HFFc6 (cell line): ENCODE measurements at regions not wholly inside any gene's neighbourhood (a gene's known extent, or its start where the extent isn't known, plus 50 kb on each side); places are given as distances from the start of the nearest gene placed in this dataset.
"Not testable (repeated sequence)": the region's sequence is repeated elsewhere in the genome, so short reads cannot be mapped to it uniquely, and the experiment has no call there.

Experiments used
- DNase-seq: peaks from one replicate; pipeline ENCODE4 v3.0.0-alpha.2; 2018
- H3K27ac Mint-ChIP-seq: 2 replicates; pipeline ENCODE4 v1.8.0; 2020; ENCODE audit warnings: mild to moderate bottlenecking, mixed read lengths
- H3K27me3 Mint-ChIP-seq: 2 replicates; pipeline ENCODE4 v1.8.0; 2021; ENCODE audit warnings: mild to moderate bottlenecking, moderate library complexity, mixed read lengths; ENCODE audit not compliant: insufficient read depth
- H3K36me3 Mint-ChIP-seq: 2 replicates; pipeline ENCODE4 v1.8.0; 2021; ENCODE audit warnings: low read depth, mixed read lengths
- H3K4me1 Mint-ChIP-seq: 2 replicates; pipeline ENCODE4 v1.8.0; 2020; ENCODE audit warnings: low read depth, mixed read lengths
- H3K4me3 Mint-ChIP-seq: 2 replicates; pipeline ENCODE4 v1.8.0; 2020; ENCODE audit warnings: mild to moderate bottlenecking, moderate library complexity, mixed read lengths
- H3K9me3 Mint-ChIP-seq: 2 replicates; pipeline ENCODE4 v1.8.0; 2020; ENCODE audit warnings: mild to moderate bottlenecking, mixed read lengths
- CTCF ChIP-seq: fragments of 200-600 bp; sonication (generic); IDR thresholded peaks from 2 replicates; pipeline ENCODE4 v1.5.0; 2021; ENCODE audit warnings: antibody characterized with exemption, mild to moderate bottlenecking

- H3K9me3 Mint-ChIP-seq = no peaks in the 10 kb centered on the region
- no peak overlapping the region for H3K27ac Mint-ChIP-seq
- no peak for TF ChIP-seq CTCF
- peaks cover 2% of the 10 kb centered on the region for H3K27me3 Mint-ChIP-seq
- peaks cover under 1% of the 10 kb centered on the region for H3K4me1 Mint-ChIP-seq
- no peak overlapping the region for H3K4me3 Mint-ChIP-seq
- DNase-seq = no peak
- H3K36me3 Mint-ChIP-seq = no peaks in the 10 kb centered on the region
Observed at GRCh38 chr4:54395013-54395527, 166.0 kb downstream of the PDGFRA start.

GRCh38 chr4:54400188-54400587 is 171.1 kb downstream of the PDGFRA start:
- no peak for DNase-seq
- Mint-ChIP-seq H3K9me3 (no peaks in the 10 kb centered on the region), H3K27me3 (no peaks in the 10 kb centered on the region; the same call in none of the 2 replicates), H3K4me1 (peaks cover 13% of the 10 kb centered on the region), H3K36me3 (no peaks in the 10 kb centered on the region), H3K4me3 (no peak overlapping the region), H3K27ac (no peak overlapping the region)
- TF ChIP-seq CTCF = no peak

GRCh38 chr4:54400802-54401201 is 171.7 kb downstream of the PDGFRA start:
- no peak for TF ChIP-seq CTCF
- Mint-ChIP-seq H3K27me3 (no peaks in the 10 kb centered on the region; the same call in none of the 2 replicates), H3K36me3 (no peaks in the 10 kb centered on the region), H3K27ac (peak overlapping the region; percentile 14; the same call in 1 of the 2 replicates), H3K4me3 (no peak overlapping the region), H3K9me3 (no peaks in the 10 kb centered on the region), H3K4me1 (peaks cover 13% of the 10 kb centered on the region)
- peak; percentile 81 for DNase-seq

GRCh38 chr4:54402880-54403480 is 173.9 kb downstream of the PDGFRA start:
- no peak overlapping the region for H3K27ac Mint-ChIP-seq
- DNase-seq = no peak
- H3K9me3 Mint-ChIP-seq = no peaks in the 10 kb centered on the region
- no peak for TF ChIP-seq CTCF
- H3K4me1 Mint-ChIP-seq = peaks cover 13% of the 10 kb centered on the region
- no peaks in the 10 kb centered on the region for H3K36me3 Mint-ChIP-seq
- peaks cover 1% of the 10 kb centered on the region for H3K27me3 Mint-ChIP-seq
- H3K4me3 Mint-ChIP-seq = no peak overlapping the region

- H3K9me3 Mint-ChIP-seq = no peaks in the 10 kb centered on the region
- no peaks in the 10 kb centered on the region for H3K36me3 Mint-ChIP-seq
- H3K4me1 Mint-ChIP-seq = peaks cover 13% of the 10 kb centered on the region
- DNase-seq = no peak
- TF ChIP-seq CTCF = no peak
- H3K27ac Mint-ChIP-seq = no peak overlapping the region
- H3K27me3 Mint-ChIP-seq = peaks cover 1% of the 10 kb centered on the region
- no peak overlapping the region for H3K4me3 Mint-ChIP-seq
Observed at GRCh38 chr4:54403700-54404453, 174.8 kb downstream of the PDGFRA start.

GRCh38 chr4:54409270-54409817 is 180.3 kb downstream of the PDGFRA start:
- DNase-seq, H3K9me3 Mint-ChIP-seq, H3K4me1 Mint-ChIP-seq, H3K4me3 Mint-ChIP-seq, H3K36me3 Mint-ChIP-seq, H3K27me3 Mint-ChIP-seq, H3K27ac Mint-ChIP-seq: not testable (repeated sequence)
